Brain microvascular endothelial cell (primary cell): ENCODE measurements at regions not wholly inside any gene's neighbourhood (a gene's known extent, or its start where the extent isn't known, plus 50 kb on each side); places are given as distances from the start of the nearest gene placed in this dataset.

ENCODE experiments used
- DNase-seq: peaks from one replicate; pipeline ENCODE4 v3.0.0-alpha.2; 2020
- H3K27ac ChIP-seq: fragments of 250-450 bp; sonication (Bioruptor Pico); 2 replicates; pipeline ENCODE4 v1.5.1; 2020; ENCODE audit warnings: mild to moderate bottlenecking, moderate library complexity
- H3K27me3 ChIP-seq: fragments of 250-450 bp; sonication (Bioruptor Pico); replicated peaks from 2 replicates; pipeline ENCODE4 v1.5.1; 2020; ENCODE audit warnings: mild to moderate bottlenecking
- H3K36me3 ChIP-seq: fragments of 250-450 bp; sonication (Bioruptor Pico); replicated peaks from 2 replicates; pipeline ENCODE4 v1.5.1; 2020; ENCODE audit warnings: mild to moderate bottlenecking
- H3K4me3 ChIP-seq: 2 replicates; pipeline ENCODE4 v1.5.1; 2011; ENCODE audit warnings: low read depth, mild to moderate bottlenecking, control low read depth, low read length, moderate library complexity
- in situ Hi-C: cut with HindIII; loops from 2 replicates; pipeline ENCODE4 v1.10.0; 2017; ENCODE audit warnings: low sequenced_read_pairs, low pct_ligation_motif_present
- TF ChIP-seq, protein P1 (sequence below): IDR thresholded peaks from 2 replicates; pipeline ENCODE4 v1.5.1; 2011; ENCODE audit warnings: low read depth, mild to moderate bottlenecking, moderate library complexity, low read length, control low read depth, inconsistent platforms; ENCODE audit errors: missing control alignments

- no peak for DNase-seq
- H3K27ac ChIP-seq: no peak overlapping the region
- in situ Hi-C loops: no loop called here
- H3K4me3 ChIP-seq: no peak overlapping the region
- no peaks in the 10 kb centered on the region for H3K27me3 ChIP-seq
- TF ChIP-seq, protein P1, sequence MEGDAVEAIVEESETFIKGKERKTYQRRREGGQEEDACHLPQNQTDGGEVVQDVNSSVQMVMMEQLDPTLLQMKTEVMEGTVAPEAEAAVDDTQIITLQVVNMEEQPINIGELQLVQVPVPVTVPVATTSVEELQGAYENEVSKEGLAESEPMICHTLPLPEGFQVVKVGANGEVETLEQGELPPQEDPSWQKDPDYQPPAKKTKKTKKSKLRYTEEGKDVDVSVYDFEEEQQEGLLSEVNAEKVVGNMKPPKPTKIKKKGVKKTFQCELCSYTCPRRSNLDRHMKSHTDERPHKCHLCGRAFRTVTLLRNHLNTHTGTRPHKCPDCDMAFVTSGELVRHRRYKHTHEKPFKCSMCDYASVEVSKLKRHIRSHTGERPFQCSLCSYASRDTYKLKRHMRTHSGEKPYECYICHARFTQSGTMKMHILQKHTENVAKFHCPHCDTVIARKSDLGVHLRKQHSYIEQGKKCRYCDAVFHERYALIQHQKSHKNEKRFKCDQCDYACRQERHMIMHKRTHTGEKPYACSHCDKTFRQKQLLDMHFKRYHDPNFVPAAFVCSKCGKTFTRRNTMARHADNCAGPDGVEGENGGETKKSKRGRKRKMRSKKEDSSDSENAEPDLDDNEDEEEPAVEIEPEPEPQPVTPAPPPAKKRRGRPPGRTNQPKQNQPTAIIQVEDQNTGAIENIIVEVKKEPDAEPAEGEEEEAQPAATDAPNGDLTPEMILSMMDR: no peak
- no peaks in the 10 kb centered on the region for H3K36me3 ChIP-seq
These were observed 1165.7 kb upstream of the GYPC start for GRCh38 chr2:125490308-125490707.

DNA sequence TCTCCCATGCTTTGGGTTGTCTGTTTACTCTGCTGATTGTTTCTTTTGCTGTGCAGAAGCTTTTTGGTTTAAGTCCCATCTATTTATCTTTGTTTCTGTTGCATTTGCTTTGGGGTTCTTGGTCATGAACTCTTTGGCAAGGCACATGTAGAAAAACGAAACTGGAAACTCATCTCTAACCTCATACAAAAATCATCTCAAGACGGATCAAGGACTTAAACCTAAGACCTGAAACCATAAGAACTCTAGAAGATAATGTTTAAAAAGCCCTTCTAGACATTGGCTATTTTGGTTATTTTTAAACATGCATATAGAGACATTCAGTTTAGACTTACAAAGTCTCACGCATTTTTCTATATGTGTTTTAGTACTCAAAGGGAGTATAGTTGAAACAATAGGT is 1164.3 kb upstream of the GYPC start:
- in situ Hi-C loops: no loop called here
- no peak for DNase-seq

GRCh38 chr2:125512313-125512712 is 1143.6 kb upstream of the GYPC start:
- in situ Hi-C loops: no loop called here
- Histone ChIP-seq H3K27ac (no peak overlapping the region), H3K4me3 (no peak overlapping the region), H3K27me3 (no peaks in the 10 kb centered on the region), H3K36me3 (no peaks in the 10 kb centered on the region)
- TF ChIP-seq, protein P1: no peak
- DNase-seq: no peak

More for the DNA sequence above, 1164.3 kb upstream of the GYPC start:
- Histone ChIP-seq H3K36me3 (no peaks in the 10 kb centered on the region), H3K27ac (no peak overlapping the region), H3K27me3 (no peaks in the 10 kb centered on the region), H3K4me3 (no peak overlapping the region)
- TF ChIP-seq, protein P1: no peak

- Histone ChIP-seq H3K36me3 (no peaks in the 10 kb centered on the region), H3K27ac (no peak overlapping the region), H3K27me3 (no peaks in the 10 kb centered on the region), H3K4me3 (no peak overlapping the region)
- TF ChIP-seq, protein P1: peak; percentile 57
- in situ Hi-C loops: no loop called here
- peak; percentile 7 for DNase-seq
These were observed 1139.4 kb upstream of the GYPC start for GRCh38 chr2:125516496-125517109.

DNA sequence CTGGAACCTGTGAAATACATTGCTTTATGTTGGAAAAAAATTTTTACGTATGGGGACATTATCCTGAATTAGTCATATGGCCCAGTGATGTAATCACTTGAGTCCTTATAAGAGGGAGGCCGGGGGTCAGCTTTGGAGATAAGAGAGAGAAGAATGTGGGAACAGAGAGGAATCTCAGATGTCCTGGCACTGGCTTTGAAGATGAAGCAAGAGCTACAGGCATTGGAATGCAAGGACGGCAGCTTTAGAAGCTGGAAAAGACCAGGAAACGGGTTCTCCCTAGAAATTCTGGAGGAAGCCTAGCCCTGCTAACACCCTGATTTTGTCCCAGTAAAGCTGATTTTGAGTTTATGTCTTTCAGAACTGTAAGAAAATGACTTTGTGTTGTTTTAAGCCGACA is 1129.9 kb upstream of the GYPC start:
- no peaks in the 10 kb centered on the region for H3K36me3 ChIP-seq
- no peak for DNase-seq
- TF ChIP-seq, protein P1: no peak
- H3K27me3 ChIP-seq: no peaks in the 10 kb centered on the region
- in situ Hi-C loops: no loop called here
- no peak overlapping the region for H3K27ac ChIP-seq
- H3K4me3 ChIP-seq: no peak overlapping the region

DNA sequence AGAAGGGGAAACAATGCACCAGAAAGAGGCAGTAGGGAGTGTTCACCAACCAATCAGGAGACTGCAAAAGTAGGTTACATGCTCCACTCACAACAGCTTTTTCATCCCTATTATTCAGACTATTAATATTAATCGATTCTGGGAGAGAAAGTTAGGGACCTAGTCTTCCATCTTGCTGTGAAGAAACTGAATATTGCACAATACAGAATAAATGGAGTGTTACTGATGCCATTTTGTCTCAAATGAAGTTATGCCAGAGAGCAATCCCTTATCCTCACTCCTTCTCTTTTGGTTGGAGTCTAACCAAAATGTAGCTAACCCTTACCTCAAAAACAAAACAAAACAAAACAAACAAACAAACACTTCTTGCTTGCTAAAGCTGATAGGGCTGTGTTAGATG is 1120.9 kb upstream of the GYPC start:
- TF ChIP-seq, protein P1: no peak
- in situ Hi-C loops: no loop called here

More for the DNA sequence above, 1120.9 kb upstream of the GYPC start:
- H3K27ac ChIP-seq: no peak overlapping the region
- H3K36me3 ChIP-seq: no peaks in the 10 kb centered on the region
- no peaks in the 10 kb centered on the region for H3K27me3 ChIP-seq
- H3K4me3 ChIP-seq: no peak overlapping the region
- no peak for DNase-seq
